ENCODE measurements at regions not wholly inside any gene's neighbourhood (a gene's known extent, or its start where the extent isn't known, plus 50 kb on each side); places are given as distances from the start of the nearest gene placed in this dataset.

- TF ChIP-seq POLR2A (IDR thresholded peaks at IDR 0.05) (no peak), CTCF (IDR thresholded peaks at IDR 0.05) (no peak)
Observed at GRCh38 chr7:45394117-45394708, 180.0 kb upstream of the ADCY1 start.

Measured in esophagus squamous epithelium (tissue), 4 donors.